HG03521 (cell line): ENCODE measurements at regions not wholly inside any gene's neighbourhood (a gene's known extent, or its start where the extent isn't known, plus 50 kb on each side); places are given as distances from the start of the nearest gene placed in this dataset.
A peak's percentile ranks its signal among the peaks of the same experiment; 100 is the strongest.

Source experiments
- ATAC-seq: cut with Tn5 transposase; IDR thresholded peaks from one replicate; pipeline ENCODE4 v1.9.1; 2021; ENCODE audit warnings: mild to moderate bottlenecking, moderate library complexity; ENCODE audit not compliant: unreplicated experiment

- ATAC-seq: no peak
Observed at GRCh38 chr11:119800171-119800570, 71.2 kb upstream of the NECTIN1 start.

GRCh38 chr11:119798656-119799055 lies 69.7 kb upstream of the NECTIN1 start:
- ATAC-seq: no peak

GRCh38 chr11:119797736-119798135 lies 68.7 kb upstream of the NECTIN1 start:
- ATAC-seq: no peak

- ATAC-seq: no peak
Observed at GRCh38 chr11:119797123-119797611, 68.2 kb upstream of the NECTIN1 start.

- ATAC-seq: no peak
Observed at GRCh38 chr11:119796363-119797060, 67.5 kb upstream of the NECTIN1 start.

GRCh38 chr11:119795690-119796089 lies 66.7 kb upstream of the NECTIN1 start:
- ATAC-seq: no peak

- no peak for ATAC-seq
Observed at GRCh38 chr11:119795231-119795630, 66.2 kb upstream of the NECTIN1 start.

- no peak for ATAC-seq
Observed at GRCh38 chr11:119794756-119795155, 65.8 kb upstream of the NECTIN1 start.

GRCh38 chr11:119794141-119794665 lies 65.2 kb upstream of the NECTIN1 start:
- ATAC-seq: no peak

- ATAC-seq: no peak
Observed at GRCh38 chr11:119793335-119793984, 64.5 kb upstream of the NECTIN1 start.

GRCh38 chr11:119791701-119792151 lies 62.7 kb upstream of the NECTIN1 start:
- ATAC-seq: no peak

- ATAC-seq: no peak
Observed at GRCh38 chr11:119791047-119791446, 62.0 kb upstream of the NECTIN1 start.

GRCh38 chr11:119790476-119790875 lies 61.5 kb upstream of the NECTIN1 start:
- ATAC-seq: no peak

GRCh38 chr11:119789766-119790407 lies 60.9 kb upstream of the NECTIN1 start:
- ATAC-seq: no peak

GRCh38 chr11:119788911-119789560 lies 60.0 kb upstream of the NECTIN1 start:
- ATAC-seq: no peak

- no peak for ATAC-seq
Observed at GRCh38 chr11:119788096-119788883, 59.3 kb upstream of the NECTIN1 start.

- no peak for ATAC-seq
Observed at GRCh38 chr11:119787074-119787461, 58.1 kb upstream of the NECTIN1 start.

- peak; percentile 51 for ATAC-seq
Observed at GRCh38 chr11:119786431-119787073, 57.6 kb upstream of the NECTIN1 start.

GRCh38 chr11:119785131-119785530 lies 56.1 kb upstream of the NECTIN1 start:
- no peak for ATAC-seq

- ATAC-seq: no peak
Observed at GRCh38 chr11:119784421-119784820, 55.4 kb upstream of the NECTIN1 start.
